HG03521 (cell line): ENCODE measurements at regions not wholly inside any gene's neighbourhood (a gene's known extent, or its start where the extent isn't known, plus 50 kb on each side); places are given as distances from the start of the nearest gene placed in this dataset.

ENCODE experiments used
- ATAC-seq: cut with Tn5 transposase; IDR thresholded peaks from one replicate; pipeline ENCODE4 v1.9.1; 2021; ENCODE audit warnings: mild to moderate bottlenecking, moderate library complexity; ENCODE audit not compliant: unreplicated experiment

DNA sequence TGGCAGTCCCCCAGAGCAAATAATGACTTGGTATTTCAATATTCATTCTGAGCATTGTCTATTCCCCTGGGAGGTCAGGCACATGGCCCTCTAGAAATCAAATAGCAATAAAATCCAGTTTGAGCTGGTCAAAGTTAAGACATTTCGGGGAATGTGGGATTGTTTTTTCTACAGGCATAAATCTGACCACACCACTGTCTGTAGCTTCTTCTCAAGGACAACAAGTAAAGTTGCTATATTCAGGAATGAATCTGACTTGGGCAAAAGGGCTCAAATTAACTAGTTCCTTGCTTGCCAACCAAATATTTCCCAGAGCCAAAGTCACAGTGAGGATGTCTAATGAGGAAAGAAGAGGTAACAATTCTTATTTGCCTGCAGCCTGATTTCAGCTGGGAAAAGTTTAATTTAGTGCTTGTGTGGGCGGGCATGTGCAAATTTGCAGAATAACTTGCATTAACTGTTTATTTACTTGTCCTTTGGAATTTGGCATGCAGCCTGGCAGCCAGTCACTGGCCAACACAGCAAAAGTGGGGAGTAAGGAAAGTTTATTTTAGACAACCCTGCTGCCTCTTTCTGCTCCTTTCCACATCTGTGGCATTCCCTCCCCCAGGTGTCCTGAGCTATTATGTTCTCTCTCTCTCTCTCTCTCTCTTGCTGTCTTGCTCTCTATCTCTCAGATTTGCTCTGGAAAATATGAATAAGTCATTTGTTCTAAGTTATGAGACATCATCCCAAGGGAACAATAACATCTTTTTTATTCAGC lies 51.2 kb upstream of the ARHGAP20 start:
- no peak for ATAC-seq

GRCh38 chr11:110762590-110762989 lies 50.4 kb upstream of the ARHGAP20 start:
- no peak for ATAC-seq
